Astrocyte of the spinal cord (primary cell): ENCODE measurements at regions not wholly inside any gene's neighbourhood (a gene's known extent, or its start where the extent isn't known, plus 50 kb on each side); places are given as distances from the start of the nearest gene placed in this dataset.
"Not testable (repeated sequence)": the region's sequence is repeated elsewhere in the genome, so short reads cannot be mapped to it uniquely, and the experiment has no call there.

Experiments used
- DNase-seq: peaks from one replicate; pipeline ENCODE4 v3.0.0; 2011; ENCODE audit warnings: low read depth, low spot score
- H3K4me3 ChIP-seq: 2 replicates; pipeline ENCODE4 v1.5.1; 2011; ENCODE audit warnings: low read depth, mild to moderate bottlenecking, low read length, moderate library complexity
- in situ Hi-C: cut with HindIII; loops from 2 replicates; pipeline ENCODE4 v1.10.0; 2017; ENCODE audit warnings: low sequenced_read_pairs
- TF ChIP-seq, protein P1 (sequence below): IDR thresholded peaks from 2 replicates; pipeline ENCODE4 v1.5.1; 2012; ENCODE audit warnings: low read depth, mild to moderate bottlenecking, low read length, inconsistent platforms

- H3K4me3 ChIP-seq, in situ Hi-C loops, DNase-seq: not testable (repeated sequence)
Measured at GRCh38 chr22:11613081-11613897, 3914.7 kb upstream of the OR11H1 start.

- no peak overlapping the region for H3K4me3 ChIP-seq
- TF ChIP-seq, protein P1, sequence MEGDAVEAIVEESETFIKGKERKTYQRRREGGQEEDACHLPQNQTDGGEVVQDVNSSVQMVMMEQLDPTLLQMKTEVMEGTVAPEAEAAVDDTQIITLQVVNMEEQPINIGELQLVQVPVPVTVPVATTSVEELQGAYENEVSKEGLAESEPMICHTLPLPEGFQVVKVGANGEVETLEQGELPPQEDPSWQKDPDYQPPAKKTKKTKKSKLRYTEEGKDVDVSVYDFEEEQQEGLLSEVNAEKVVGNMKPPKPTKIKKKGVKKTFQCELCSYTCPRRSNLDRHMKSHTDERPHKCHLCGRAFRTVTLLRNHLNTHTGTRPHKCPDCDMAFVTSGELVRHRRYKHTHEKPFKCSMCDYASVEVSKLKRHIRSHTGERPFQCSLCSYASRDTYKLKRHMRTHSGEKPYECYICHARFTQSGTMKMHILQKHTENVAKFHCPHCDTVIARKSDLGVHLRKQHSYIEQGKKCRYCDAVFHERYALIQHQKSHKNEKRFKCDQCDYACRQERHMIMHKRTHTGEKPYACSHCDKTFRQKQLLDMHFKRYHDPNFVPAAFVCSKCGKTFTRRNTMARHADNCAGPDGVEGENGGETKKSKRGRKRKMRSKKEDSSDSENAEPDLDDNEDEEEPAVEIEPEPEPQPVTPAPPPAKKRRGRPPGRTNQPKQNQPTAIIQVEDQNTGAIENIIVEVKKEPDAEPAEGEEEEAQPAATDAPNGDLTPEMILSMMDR, result no peak
- in situ Hi-C loops, result no loop called here
- no peak for DNase-seq
Measured at GRCh38 chr22:11613898-11614755, 3913.9 kb upstream of the OR11H1 start.

DNA sequence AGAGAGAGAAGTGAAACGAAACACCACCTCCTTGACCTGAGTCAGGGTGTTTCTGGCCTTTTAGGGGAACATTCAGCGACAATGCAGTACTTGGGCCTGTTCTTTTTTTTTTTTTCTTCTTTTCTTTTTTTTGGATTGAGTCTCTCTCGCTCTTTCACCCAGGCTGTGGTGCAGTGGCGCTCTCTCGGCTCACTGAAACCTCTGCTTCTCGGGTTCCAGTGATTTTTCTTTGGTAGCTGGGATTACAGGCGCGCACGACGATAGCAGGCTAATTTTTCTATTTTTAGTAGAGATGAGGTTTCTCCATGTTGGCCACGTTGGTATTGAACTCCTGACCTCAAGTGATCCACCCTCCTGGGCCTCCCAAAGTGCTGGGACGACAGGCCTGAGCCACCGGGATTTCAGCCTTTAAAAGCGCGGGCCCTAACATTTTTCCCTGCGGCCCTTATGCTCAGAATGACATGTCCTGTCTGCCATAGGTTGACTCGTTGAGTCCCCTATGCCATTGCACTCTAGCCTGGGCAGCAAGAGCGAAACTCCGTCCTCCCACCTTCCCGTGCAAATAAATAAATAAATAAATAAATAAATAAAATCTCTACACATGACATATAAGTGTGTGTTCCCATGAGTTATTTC, 3913.1 kb upstream of the OR11H1 start:
- in situ Hi-C loops, H3K4me3 ChIP-seq, DNase-seq: not testable (repeated sequence)

DNA sequence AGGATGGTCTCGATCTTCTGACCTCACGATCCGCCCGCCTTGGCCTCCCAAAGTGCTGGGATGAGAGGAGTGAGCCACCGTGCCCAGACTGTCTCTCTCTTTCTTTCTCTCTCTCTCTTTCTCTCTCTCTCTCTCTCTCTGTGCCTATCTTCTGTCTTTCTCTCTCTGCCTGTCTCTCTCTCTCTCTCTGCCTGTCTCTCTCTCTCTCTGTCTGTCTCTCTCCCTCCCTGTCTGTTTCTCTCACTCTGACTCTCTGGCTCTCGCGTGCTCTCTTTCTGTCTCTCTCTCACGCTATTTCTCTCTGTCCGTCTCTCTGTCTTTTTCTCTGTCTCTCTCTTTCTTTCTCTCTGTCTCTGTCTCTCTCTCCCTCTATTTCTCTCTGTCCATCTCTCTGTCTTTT, 3911.2 kb upstream of the OR11H1 start:
- TF ChIP-seq, protein P1, result no peak
- no peak for DNase-seq
- H3K4me3 ChIP-seq, result no peak overlapping the region
- in situ Hi-C loops, result no loop called here

GRCh38 chr22:11618322-11618662, 3909.7 kb upstream of the OR11H1 start:
- in situ Hi-C loops, DNase-seq, H3K4me3 ChIP-seq: not testable (repeated sequence)

GRCh38 chr22:11618688-11619087, 3909.3 kb upstream of the OR11H1 start:
- DNase-seq, H3K4me3 ChIP-seq, in situ Hi-C loops: not testable (repeated sequence)

DNA sequence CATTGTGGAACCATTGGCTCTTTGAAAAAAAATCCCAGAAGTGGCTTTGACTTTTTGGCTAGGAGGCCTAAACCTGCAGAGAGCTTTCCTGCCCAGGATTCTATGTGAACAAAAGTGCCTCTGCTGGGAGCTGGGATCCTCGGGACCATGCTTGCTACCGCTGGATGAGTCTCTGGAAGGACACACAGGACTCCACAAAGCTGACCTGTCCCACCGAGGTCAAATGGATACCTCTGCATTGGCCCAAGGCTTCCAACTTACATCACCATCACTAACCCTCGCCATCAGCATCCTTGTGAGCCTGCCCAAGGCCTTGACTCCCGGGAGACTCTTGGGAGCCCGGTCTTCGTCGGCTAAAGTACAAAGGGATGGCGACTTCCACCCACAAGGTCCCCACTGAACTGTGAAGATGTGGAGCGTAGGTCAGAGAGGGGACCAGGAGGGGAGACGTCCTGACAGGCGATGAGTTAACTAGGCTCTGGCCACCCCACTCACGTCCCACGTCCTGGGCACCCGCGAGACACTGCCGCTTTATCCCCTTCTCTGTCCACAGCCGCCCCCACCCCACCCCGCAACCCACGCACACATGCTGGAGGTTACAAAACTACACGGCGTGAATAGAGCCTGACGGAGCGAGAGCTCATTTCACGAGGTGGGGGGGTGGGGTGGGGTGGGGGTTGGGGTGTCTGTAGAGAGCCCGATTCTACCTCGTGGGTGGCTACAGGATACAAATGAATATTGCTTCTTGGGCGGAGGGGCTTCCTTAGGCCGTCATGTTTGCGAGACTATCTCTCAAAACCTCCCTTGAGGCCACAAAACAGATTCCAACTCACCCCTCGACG, 3906.8 kb upstream of the OR11H1 start:
- in situ Hi-C loops, result not testable (repeated sequence)

DNA sequence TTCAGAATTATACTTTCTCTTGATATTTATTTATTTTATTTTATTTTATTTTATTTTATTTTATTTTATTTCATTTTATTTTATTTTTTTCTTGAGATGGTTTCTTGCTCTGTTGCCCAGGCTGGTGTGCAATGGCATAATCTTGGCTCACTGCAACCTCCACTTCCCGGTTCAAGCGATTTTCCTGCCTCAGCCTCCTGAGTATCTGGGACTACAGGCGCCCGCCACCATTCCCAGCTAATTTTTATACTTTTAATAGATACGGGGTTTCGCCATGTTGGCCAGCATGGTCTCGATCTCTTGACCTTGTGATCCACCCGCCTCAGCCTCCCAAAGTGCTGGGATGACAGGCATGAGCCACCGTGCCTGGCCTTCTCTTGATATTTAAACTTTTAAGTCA, 3905.2 kb upstream of the OR11H1 start:
- in situ Hi-C loops, H3K4me3 ChIP-seq, DNase-seq: not testable (repeated sequence)

More for the DNA sequence above, 3906.8 kb upstream of the OR11H1 start:
- not testable (repeated sequence) for H3K4me3 ChIP-seq, DNase-seq

GRCh38 chr22:11625711-11626421, 3902.1 kb upstream of the OR11H1 start:
- DNase-seq, in situ Hi-C loops, H3K4me3 ChIP-seq: not testable (repeated sequence)
